ENCODE measurements at regions not wholly inside any gene's neighbourhood (a gene's known extent, or its start where the extent isn't known, plus 50 kb on each side); places are given as distances from the start of the nearest gene placed in this dataset.
A peak's percentile ranks its signal among the peaks of the same experiment; 100 is the strongest.

GRCh38 chr13:95391785-95392184 is 90.5 kb upstream of the ABCC4 start:
- DNase-seq: no peak
- ChIA-PET POLR2A (no interaction called here), CTCF (interaction anchor here in 1 of 2 donors (1.0 kb wide), 1 partner anchor 12 kb away, joined by 3 read pairs; no protein-coding TSS in a partner anchor)
- Histone ChIP-seq H3K36me3 (ENCODE audit: control insufficient read depth in 2 of 2, extremely low read depth in 1 of 2, insufficient read depth in 1 of 2, low read length in 1 of 2) (no peaks in the 10 kb centered on the region), H3K4me1 (ENCODE audit: control insufficient read depth in 1 of 2, extremely low read depth in 1 of 2, insufficient read depth in 2 of 2, low read length in 2 of 2) (no peaks in the 10 kb centered on the region), H3K9me3 (no peaks in the 10 kb centered on the region), H3K4me3 (ENCODE audit: control insufficient read depth in 1 of 2, extremely low read depth in 1 of 2, low read length in 1 of 2) (no peak overlapping the region), H3K27me3 (replicated peaks in 1 of 2; ENCODE audit: control insufficient read depth in 2 of 2, extremely low read depth in 1 of 2, insufficient read depth in 2 of 2, low read length in 1 of 2) (peaks cover 0 to 2% of the 10 kb centered on the region in 2 experiments), H3K27ac (ENCODE audit: low read length) (no peak overlapping the region)
- Mint-ChIP-seq H3K4me1 (no peaks in the 10 kb centered on the region), H3K4me3 (no peak overlapping the region), H3K27me3 (peaks cover 24 to 26% of the 10 kb centered on the region in 2 donors), H3K27ac (no peak overlapping the region), H3K9me3 (no peaks in the 10 kb centered on the region), H3K36me3 (no peaks in the 10 kb centered on the region)
- no peak for ATAC-seq (replicated peaks in 1 of 4)
- 60% methylated on average over 1 of the region's 2 CpGs for WGBS (ENCODE audit: insufficient coverage)

DNA sequence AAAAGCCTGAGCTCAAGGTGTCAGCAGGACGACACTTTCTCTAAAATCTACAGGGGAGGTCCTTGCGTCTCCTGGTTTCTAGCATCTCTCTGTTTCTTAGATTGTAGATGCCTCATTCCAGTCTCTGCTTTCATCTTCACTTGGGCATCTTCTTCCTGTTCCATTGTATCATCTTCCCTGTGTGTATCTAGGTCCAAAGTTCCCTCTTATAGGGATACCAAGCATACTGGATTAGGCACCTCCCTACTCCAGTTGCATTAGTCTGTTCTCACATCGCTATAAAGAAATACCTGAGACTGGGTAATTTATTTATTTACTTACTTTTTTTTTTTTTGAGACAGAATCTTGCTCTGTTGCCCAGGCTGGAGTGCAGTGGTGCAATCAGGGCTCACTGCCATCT is 91.3 kb upstream of the ABCC4 start:
- no peaks in the 10 kb centered on the region for H3K36me3 Mint-ChIP-seq

GRCh38 chr13:95403349-95404140 is 102.3 kb upstream of the ABCC4 start:
- Mint-ChIP-seq H3K4me1 (peaks cover 8 to 11% (median 10%) of the 10 kb centered on the region in 3 donors), H3K9me3 (no peaks in the 10 kb centered on the region), H3K4me3 (peak overlapping the region; percentile 74 to 86 (median 82)), H3K36me3 (no peaks in the 10 kb centered on the region), H3K27me3 (peaks cover 5 to 7% of the 10 kb centered on the region in 2 donors), H3K27ac (no peak overlapping the region)
- ChIA-PET POLR2A (no interaction called here), CTCF (interaction anchor here (0.7 to 6.3 kb wide), 28 partner anchors 11 to 783 kb away, joined by 3 to 178 read pairs (median 5); partner anchors contain the start of gene ABCC4 (in 1 of the 2))
- H3K9me3 ChIP-seq: no peaks in the 10 kb centered on the region
- no peaks in the 10 kb centered on the region for H3K36me3 ChIP-seq (ENCODE audit: control insufficient read depth in 2 of 2, extremely low read depth in 1 of 2, insufficient read depth in 1 of 2, low read length in 1 of 2)
- peaks cover 0 to 7% of the 10 kb centered on the region in 2 experiments for H3K4me1 ChIP-seq (ENCODE audit: control insufficient read depth in 1 of 2, extremely low read depth in 1 of 2, insufficient read depth in 2 of 2, low read length in 2 of 2)
- DNase-seq (peak in 5 of 35 experiments; percentile 1 to 13 (median 3)), ATAC-seq (replicated peaks in 1 of 4) (peak; percentile 23 to 50 (median 36))
- peaks cover 0 to 20% of the 10 kb centered on the region in 2 experiments for H3K27me3 ChIP-seq (replicated peaks in 1 of 2; ENCODE audit: control insufficient read depth in 2 of 2, extremely low read depth in 1 of 2, insufficient read depth in 2 of 2, low read length in 1 of 2)
- H3K27ac ChIP-seq (ENCODE audit: low read length): no peak overlapping the region
- WGBS (ENCODE audit: insufficient coverage): 33% methylated on average over 7 of the region's 17 CpGs
- H3K4me3 ChIP-seq (ENCODE audit: control insufficient read depth in 1 of 2, extremely low read depth in 1 of 2, low read length in 1 of 2): peak overlapping the region; percentile 39 to 59

More for the DNA sequence above, 91.3 kb upstream of the ABCC4 start:
- no peak overlapping the region for H3K4me3 ChIP-seq (ENCODE audit: control insufficient read depth in 1 of 2, extremely low read depth in 1 of 2, low read length in 1 of 2)
- no peaks in the 10 kb centered on the region for H3K36me3 ChIP-seq (ENCODE audit: control insufficient read depth in 2 of 2, extremely low read depth in 1 of 2, insufficient read depth in 1 of 2, low read length in 1 of 2)
- H3K27me3 ChIP-seq (replicated peaks in 1 of 2; ENCODE audit: control insufficient read depth in 2 of 2, extremely low read depth in 1 of 2, insufficient read depth in 2 of 2, low read length in 1 of 2): peaks cover 0 to 2% of the 10 kb centered on the region in 2 experiments
- 94% methylated on average over 2 of the region's 3 CpGs for WGBS (ENCODE audit: insufficient coverage)
- ATAC-seq (replicated peaks in 1 of 4) (no peak), DNase-seq (no peak)
- H3K27ac ChIP-seq (ENCODE audit: low read length): no peak overlapping the region
- Mint-ChIP-seq H3K9me3 (no peaks in the 10 kb centered on the region), H3K4me3 (no peak overlapping the region), H3K27me3 (peaks cover 24 to 26% of the 10 kb centered on the region in 2 donors), H3K27ac (no peak overlapping the region), H3K4me1 (no peaks in the 10 kb centered on the region)
- H3K4me1 ChIP-seq (ENCODE audit: control insufficient read depth in 1 of 2, extremely low read depth in 1 of 2, insufficient read depth in 2 of 2, low read length in 2 of 2): no peaks in the 10 kb centered on the region
- ChIA-PET CTCF (interaction anchor here in 1 of 2 donors (1.0 kb wide), 1 partner anchor 12 kb away, joined by 3 read pairs; no protein-coding TSS in a partner anchor), POLR2A (no interaction called here)
- H3K9me3 ChIP-seq: no peaks in the 10 kb centered on the region

DNA sequence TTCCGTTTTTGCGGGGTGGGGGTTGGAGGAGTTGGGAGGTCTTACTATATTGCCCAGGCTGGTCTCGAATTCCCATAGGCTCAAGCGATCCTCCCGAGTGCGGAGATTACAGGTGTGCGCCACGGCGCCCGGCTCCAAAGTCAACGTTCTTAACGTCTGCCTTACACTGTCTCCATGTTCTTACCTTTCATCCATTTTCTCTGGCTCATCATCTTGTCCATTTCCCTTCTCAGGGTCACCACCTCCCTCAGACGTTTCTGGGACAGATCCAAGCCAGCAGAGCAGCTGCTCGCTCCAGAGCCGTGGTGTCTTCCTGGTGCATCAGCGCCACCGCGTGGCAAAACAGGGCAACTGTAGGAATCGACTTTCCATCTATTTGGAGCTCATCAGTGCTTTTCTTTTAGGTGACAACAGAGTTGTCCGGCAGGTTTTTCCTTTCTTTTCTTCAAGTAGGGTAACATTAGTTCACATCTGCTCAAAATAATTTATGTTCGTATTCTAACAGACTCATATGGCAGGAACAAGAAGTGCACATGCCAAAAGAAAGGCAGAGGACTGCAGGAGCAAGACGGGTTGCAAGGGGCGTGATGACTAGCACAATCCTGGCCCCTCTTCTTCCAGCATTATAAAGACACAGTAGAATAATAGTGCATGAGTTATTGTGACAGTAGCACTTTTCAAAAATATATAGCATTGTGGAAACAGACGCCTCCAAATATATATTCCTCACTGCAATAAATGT is 103.1 kb upstream of the ABCC4 start:
- Histone ChIP-seq H3K27me3 (replicated peaks in 1 of 2; ENCODE audit: control insufficient read depth in 2 of 2, extremely low read depth in 1 of 2, insufficient read depth in 2 of 2, low read length in 1 of 2) (peaks cover 0 to 20% of the 10 kb centered on the region in 2 experiments), H3K9me3 (no peaks in the 10 kb centered on the region), H3K36me3 (ENCODE audit: control insufficient read depth in 2 of 2, extremely low read depth in 1 of 2, insufficient read depth in 1 of 2, low read length in 1 of 2) (no peaks in the 10 kb centered on the region), H3K27ac (ENCODE audit: low read length) (no peak overlapping the region), H3K4me3 (ENCODE audit: control insufficient read depth in 1 of 2, extremely low read depth in 1 of 2, low read length in 1 of 2) (peak overlapping the region; percentile 39 to 59), H3K4me1 (ENCODE audit: control insufficient read depth in 1 of 2, extremely low read depth in 1 of 2, insufficient read depth in 2 of 2, low read length in 2 of 2) (peaks cover 0 to 7% of the 10 kb centered on the region in 2 experiments)
- DNase-seq: peak; percentile 45 to 85 (median 67)
- 1% methylated on average over 14 of the region's 24 CpGs for WGBS (ENCODE audit: insufficient coverage)
- Mint-ChIP-seq H3K9me3 (no peaks in the 10 kb centered on the region), H3K36me3 (no peaks in the 10 kb centered on the region), H3K27ac (peak overlapping the region in 1 of 2 donors; percentile 50), H3K4me1 (peaks cover 8 to 11% (median 10%) of the 10 kb centered on the region in 3 donors), H3K27me3 (peaks cover 5 to 7% of the 10 kb centered on the region in 2 donors), H3K4me3 (peak overlapping the region; percentile 74 to 86 (median 82))
- CTCF ChIA-PET: interaction anchor here (0.5 to 6.3 kb wide), 37 partner anchors 12 to 968 kb away, joined by 3 to 178 read pairs (median 4); partner anchors contain the start of gene ABCC4 (in 1 of the 2)
- POLR2A ChIA-PET: no interaction called here
- peak; percentile 81 to 94 (median 93) for ATAC-seq (replicated peaks in 1 of 4)

DNA sequence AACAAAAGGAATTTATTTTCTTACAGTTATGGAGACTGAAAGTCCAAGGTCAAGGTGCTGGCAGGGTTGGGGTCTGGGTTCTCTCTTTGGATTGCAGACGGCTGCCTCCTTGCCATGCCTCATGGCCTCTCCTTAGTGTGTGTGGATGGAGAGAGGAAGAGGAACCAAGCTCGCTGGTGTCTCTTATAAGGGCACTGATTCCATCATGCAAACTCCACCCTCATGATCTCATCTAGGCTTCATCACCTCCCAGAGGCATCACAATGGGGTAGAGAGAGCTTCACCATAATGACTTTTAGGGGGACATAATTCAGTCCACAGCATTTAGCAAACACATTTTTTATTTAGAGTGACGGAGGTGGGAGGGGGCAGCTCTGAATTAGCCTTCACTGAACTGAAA is 104.9 kb upstream of the ABCC4 start:
- Histone ChIP-seq H3K27ac (ENCODE audit: low read length) (no peak overlapping the region), H3K27me3 (replicated peaks in 1 of 2; ENCODE audit: control insufficient read depth in 2 of 2, extremely low read depth in 1 of 2, insufficient read depth in 2 of 2, low read length in 1 of 2) (peaks cover 0 to 21% of the 10 kb centered on the region in 2 experiments), H3K4me1 (ENCODE audit: control insufficient read depth in 1 of 2, extremely low read depth in 1 of 2, insufficient read depth in 2 of 2, low read length in 2 of 2) (peaks cover 0 to 7% of the 10 kb centered on the region in 2 experiments), H3K9me3 (no peaks in the 10 kb centered on the region), H3K36me3 (ENCODE audit: control insufficient read depth in 2 of 2, extremely low read depth in 1 of 2, insufficient read depth in 1 of 2, low read length in 1 of 2) (no peaks in the 10 kb centered on the region), H3K4me3 (ENCODE audit: control insufficient read depth in 1 of 2, extremely low read depth in 1 of 2, low read length in 1 of 2) (no peak overlapping the region)
- H3K27me3 Mint-ChIP-seq: peaks cover 5 to 9% of the 10 kb centered on the region in 2 donors
- no peak for DNase-seq
- ATAC-seq (replicated peaks in 1 of 4): no peak
- POLR2A ChIA-PET: interaction anchor here in 1 of 2 donors (0.6 kb wide), 1 partner anchor 831 kb away, joined by 3 read pairs; no protein-coding TSS in a partner anchor
- no peak overlapping the region for H3K4me3 Mint-ChIP-seq
- no peaks in the 10 kb centered on the region for H3K36me3 Mint-ChIP-seq
- CTCF ChIA-PET: interaction anchor here (0.6 to 6.3 kb wide), 5 partner anchors 105 to 1841 kb away, joined by 3 to 178 read pairs (median 3); partner anchors contain the start of gene ABCC4 (in 1 of the 2)
- H3K9me3 Mint-ChIP-seq: no peaks in the 10 kb centered on the region
- peaks cover 8 to 11% (median 10%) of the 10 kb centered on the region in 3 donors for H3K4me1 Mint-ChIP-seq
- no peak overlapping the region for H3K27ac Mint-ChIP-seq
- WGBS (ENCODE audit: insufficient coverage): no CpG with 5 or more reads among the region's 3 CpGs
